MCF 10A (cell line): ENCODE measurements at regions not wholly inside any gene's neighbourhood (a gene's known extent, or its start where the extent isn't known, plus 50 kb on each side); places are given as distances from the start of the nearest gene placed in this dataset.
"Not testable (repeated sequence)": the region's sequence is repeated elsewhere in the genome, so short reads cannot be mapped to it uniquely, and the experiment has no call there.

Experiments
- BruUV-seq: library from RNA; stranded (reverse); fragments of 400-500 nt; replicated peaks from 2 replicates; lab custom pipeline; 2021; lab: Mats Ljungman, UMichigan
- CTCF ChIA-PET: fragments of 300-600 bp; sonication (Branson Sonifier 250); formaldehyde crosslinking; extraction: SDS; loops from one replicate; lab custom pipeline; 2021; ENCODE audit warnings: antibody characterized with exemption, inconsistent platforms; lab: Yijun Ruan, JAX
- POLR2A ChIA-PET: fragments of 300-600, 350-650 bp; sonication (Branson Sonifier 250); formaldehyde crosslinking; extraction: SDS; loops from one replicate; lab custom pipeline; 2020; ENCODE audit warnings: antibody characterized with exemption, inconsistent platforms; lab: Yijun Ruan, JAX
- DNase-seq: peaks from one replicate; pipeline ENCODE4 v3.0.0-alpha.2; 2018; ENCODE audit not compliant: unreplicated experiment
- H3K27ac Mint-ChIP-seq: one replicate; pipeline ENCODE4 v1.8.0; 2022; ENCODE audit warnings: mild to moderate bottlenecking, low read depth, mixed read lengths; ENCODE audit not compliant: unreplicated experiment
- H3K27me3 Mint-ChIP-seq: one replicate; pipeline ENCODE4 v1.8.0; 2022; ENCODE audit warnings: mixed read lengths; ENCODE audit not compliant: insufficient read depth, unreplicated experiment
- H3K36me3 Mint-ChIP-seq: one replicate; pipeline ENCODE4 v1.8.0; 2022; ENCODE audit warnings: mild to moderate bottlenecking, moderate library complexity, mixed read lengths; ENCODE audit not compliant: insufficient read depth, unreplicated experiment
- H3K4me1 Mint-ChIP-seq: one replicate; pipeline ENCODE4 v1.8.0; 2022; ENCODE audit warnings: mixed read lengths; ENCODE audit not compliant: insufficient read depth, unreplicated experiment
- H3K4me3 Mint-ChIP-seq: one replicate; pipeline ENCODE4 v1.8.0; 2022; ENCODE audit warnings: mild to moderate bottlenecking, moderate library complexity, mixed read lengths; ENCODE audit not compliant: unreplicated experiment
- H3K9me3 Mint-ChIP-seq: one replicate; pipeline ENCODE4 v1.8.0; 2022; ENCODE audit warnings: mixed read lengths; ENCODE audit not compliant: unreplicated experiment
- intact Hi-C: fragments of 100-400 bp; cut with micrococcal nuclease; formaldehyde crosslinking; loops from 2 replicates; pipeline ENCODE4 v1.14.1; 2022
- TF ChIP-seq, protein P1 (sequence below): fragments of 200-600 bp; IDR thresholded peaks from one replicate; pipeline ENCODE4 v1.8.0; 2022; ENCODE audit warnings: antibody characterized with exemption, mild to moderate bottlenecking; ENCODE audit not compliant: unreplicated experiment

DNA sequence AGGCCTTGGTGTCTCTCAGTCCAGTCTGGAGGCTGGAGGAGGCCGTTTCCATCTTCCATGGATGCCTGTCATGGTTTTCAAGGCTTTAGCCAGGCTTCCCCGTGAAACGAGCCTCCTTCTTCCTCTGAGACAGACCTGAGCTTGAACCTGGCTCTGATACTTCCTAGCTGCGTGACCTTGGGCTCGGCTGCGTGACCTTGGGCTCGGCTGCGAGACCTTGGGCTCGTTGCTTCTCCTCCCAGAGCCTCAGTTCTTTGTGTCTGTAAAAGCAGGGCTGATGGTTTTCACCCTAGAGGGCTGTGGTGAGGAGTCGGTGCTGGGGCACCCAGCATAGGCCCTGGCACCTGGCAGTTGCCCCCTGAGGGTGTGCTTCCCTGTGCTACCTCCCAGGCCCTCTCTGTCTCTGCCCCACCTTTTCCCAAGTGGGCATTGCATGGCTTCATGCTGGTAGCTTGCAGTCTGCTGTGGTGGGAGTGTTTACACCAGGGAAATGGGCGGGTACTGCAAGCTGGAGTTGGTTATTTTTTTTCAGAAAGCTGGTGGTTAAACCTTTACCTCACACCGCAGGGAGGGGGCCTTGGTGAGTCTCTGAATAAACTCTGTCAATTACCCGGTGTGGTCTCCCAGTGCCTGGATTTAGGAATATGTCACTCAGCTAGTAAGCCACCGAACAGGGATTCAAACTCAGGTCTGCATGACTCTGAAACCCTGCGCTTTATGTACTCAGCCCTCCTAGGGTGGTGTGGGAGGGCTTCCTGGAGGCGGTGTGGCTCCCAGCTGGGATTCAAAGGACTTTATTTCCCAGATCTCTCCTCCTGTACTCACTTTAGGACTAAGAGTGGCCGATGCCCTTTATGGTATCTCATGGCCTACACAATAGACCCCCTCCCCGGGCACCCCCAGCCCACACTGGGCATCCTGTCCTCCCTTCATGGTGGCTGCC lies 129.0 kb upstream of the CIBAR2 start:
- no peak for DNase-seq
- ChIA-PET CTCF (interaction anchor here (0.6 to 2.9 kb wide), 4 partner anchors 12 to 155 kb away, joined by 3 to 12 read pairs (median 6); no protein-coding TSS in a partner anchor), POLR2A (no interaction called here)
- Mint-ChIP-seq H3K4me3 (no peak overlapping the region), H3K4me1 (peaks cover 6% of the 10 kb centered on the region), H3K9me3 (no peaks in the 10 kb centered on the region), H3K36me3 (no peaks in the 10 kb centered on the region), H3K27me3 (no peaks in the 10 kb centered on the region), H3K27ac (no peak overlapping the region)
- TF ChIP-seq, protein P1, sequence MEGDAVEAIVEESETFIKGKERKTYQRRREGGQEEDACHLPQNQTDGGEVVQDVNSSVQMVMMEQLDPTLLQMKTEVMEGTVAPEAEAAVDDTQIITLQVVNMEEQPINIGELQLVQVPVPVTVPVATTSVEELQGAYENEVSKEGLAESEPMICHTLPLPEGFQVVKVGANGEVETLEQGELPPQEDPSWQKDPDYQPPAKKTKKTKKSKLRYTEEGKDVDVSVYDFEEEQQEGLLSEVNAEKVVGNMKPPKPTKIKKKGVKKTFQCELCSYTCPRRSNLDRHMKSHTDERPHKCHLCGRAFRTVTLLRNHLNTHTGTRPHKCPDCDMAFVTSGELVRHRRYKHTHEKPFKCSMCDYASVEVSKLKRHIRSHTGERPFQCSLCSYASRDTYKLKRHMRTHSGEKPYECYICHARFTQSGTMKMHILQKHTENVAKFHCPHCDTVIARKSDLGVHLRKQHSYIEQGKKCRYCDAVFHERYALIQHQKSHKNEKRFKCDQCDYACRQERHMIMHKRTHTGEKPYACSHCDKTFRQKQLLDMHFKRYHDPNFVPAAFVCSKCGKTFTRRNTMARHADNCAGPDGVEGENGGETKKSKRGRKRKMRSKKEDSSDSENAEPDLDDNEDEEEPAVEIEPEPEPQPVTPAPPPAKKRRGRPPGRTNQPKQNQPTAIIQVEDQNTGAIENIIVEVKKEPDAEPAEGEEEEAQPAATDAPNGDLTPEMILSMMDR, result no peak
- BruUV-seq, result no TSS peak
- intact Hi-C loops, result loop anchor here (10.0 kb wide), 1 partner anchor 126 kb away; the partner anchor contains the start of gene CIBAR2

DNA sequence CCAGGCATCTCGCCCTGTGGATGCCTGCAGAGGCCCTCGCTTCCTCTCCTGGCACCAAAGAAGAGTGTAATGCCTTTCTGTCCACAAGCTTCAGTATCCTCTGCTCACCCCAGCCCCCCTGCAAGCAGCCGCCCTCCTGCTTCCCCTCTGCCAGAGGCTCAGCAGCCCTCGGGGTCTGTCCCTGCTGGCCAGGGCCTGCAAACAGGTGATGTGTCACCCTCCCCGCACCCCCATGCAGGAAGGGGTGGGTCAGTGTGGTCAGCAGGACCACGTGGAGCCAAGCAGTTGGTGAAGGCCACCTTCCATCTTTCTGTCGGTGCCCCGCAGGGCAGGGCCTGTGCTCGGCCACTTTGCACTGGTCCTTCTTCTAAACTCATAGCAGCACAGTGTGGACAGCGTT lies 129.9 kb upstream of the CIBAR2 start:
- Mint-ChIP-seq H3K4me1 (peaks cover 10% of the 10 kb centered on the region), H3K9me3 (no peaks in the 10 kb centered on the region), H3K27ac (no peak overlapping the region), H3K27me3 (no peaks in the 10 kb centered on the region), H3K36me3 (no peaks in the 10 kb centered on the region), H3K4me3 (no peak overlapping the region)
- no peak for DNase-seq
- intact Hi-C loops, result loop anchor here (10.0 kb wide), 1 partner anchor 127 kb away; the partner anchor contains the start of gene CIBAR2
- POLR2A ChIA-PET, result no interaction called here
- BruUV-seq, result no TSS peak
- CTCF ChIA-PET, result no interaction called here
- TF ChIP-seq, protein P1, result no peak

DNA sequence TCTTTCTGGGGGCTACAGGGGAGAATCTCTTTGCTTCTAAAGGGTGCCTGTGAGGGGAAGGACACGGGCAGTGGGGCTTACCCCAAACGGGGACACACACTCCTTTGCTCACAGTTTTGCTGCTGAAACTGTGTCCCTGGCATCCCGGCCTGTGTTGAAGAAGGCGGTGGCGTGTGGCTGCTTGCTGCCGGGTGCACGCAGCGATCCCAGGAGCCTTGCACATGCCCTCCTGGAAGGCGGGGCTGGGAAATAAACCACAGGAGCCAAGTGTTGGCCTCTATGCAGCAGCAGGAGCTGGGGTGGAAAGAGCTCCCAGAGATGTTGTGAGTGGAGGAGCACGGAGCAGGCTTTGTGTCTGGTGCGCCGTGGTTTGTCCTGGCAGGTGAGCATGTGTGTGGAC lies 131.0 kb upstream of the CIBAR2 start:
- ChIA-PET POLR2A (no interaction called here), CTCF (interaction anchor here (0.6 to 1.7 kb wide), 6 partner anchors 9 to 412 kb away, joined by 3 to 10 read pairs (median 3); no protein-coding TSS in a partner anchor)
- intact Hi-C loops, result loop anchor here (10.0 kb wide), 1 partner anchor 129 kb away; the partner anchor contains the start of gene CIBAR2
- no peak overlapping the region for H3K4me3 Mint-ChIP-seq
- H3K27ac Mint-ChIP-seq, result no peak overlapping the region
- peaks cover 7% of the 10 kb centered on the region for H3K27me3 Mint-ChIP-seq
- TF ChIP-seq, protein P1, result no peak
- no TSS peak for BruUV-seq
- no peak for DNase-seq
- H3K36me3 Mint-ChIP-seq, result no peaks in the 10 kb centered on the region
- no peaks in the 10 kb centered on the region for H3K9me3 Mint-ChIP-seq
- peaks cover 11% of the 10 kb centered on the region for H3K4me1 Mint-ChIP-seq

DNA sequence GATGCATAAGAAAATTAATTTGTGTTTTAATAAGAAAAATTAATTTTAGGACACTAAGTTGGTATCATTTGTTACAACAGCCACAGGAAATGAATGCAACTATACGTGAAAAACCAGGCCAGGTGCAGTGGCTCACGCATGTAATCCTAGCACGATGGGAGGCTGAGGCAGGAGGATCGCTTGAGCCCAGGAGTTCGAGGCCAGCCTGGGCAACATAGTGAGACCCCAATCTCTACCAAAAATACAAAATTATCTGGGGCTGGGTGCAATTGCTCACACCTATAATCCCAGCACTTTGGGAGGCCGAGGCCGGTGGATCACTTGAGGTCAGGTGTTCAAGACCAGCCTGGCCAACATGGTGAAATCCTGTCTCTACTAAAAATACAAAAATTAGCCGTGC lies 132.2 kb upstream of the CIBAR2 start:
- H3K36me3 Mint-ChIP-seq, POLR2A ChIA-PET, H3K4me3 Mint-ChIP-seq, DNase-seq, H3K9me3 Mint-ChIP-seq, H3K27ac Mint-ChIP-seq, BruUV-seq: not testable (repeated sequence)
- Mint-ChIP-seq H3K4me1 (peaks cover 11% of the 10 kb centered on the region), H3K27me3 (peaks cover 12% of the 10 kb centered on the region)
- CTCF ChIA-PET, result interaction anchor here (0.5 to 2.6 kb wide), 22 partner anchors 9 to 731 kb away, joined by 3 to 15 read pairs (median 4); no protein-coding TSS in a partner anchor
- intact Hi-C loops, result loop anchor here (10.0 kb wide), 1 partner anchor 130 kb away; the partner anchor contains the start of gene CIBAR2
